IMR-90 (cell line): ENCODE measurements at regions not wholly inside any gene's neighbourhood (a gene's known extent, or its start where the extent isn't known, plus 50 kb on each side); places are given as distances from the start of the nearest gene placed in this dataset.

Experiments
- ATAC-seq: fragments of 200-7000 bp; cut with Tn5 transposase; 2 replicates; pipeline ENCODE4 v1.9.1; 2020; ENCODE audit warnings: low read depth, mild to moderate bottlenecking, moderate library complexity
- BruUV-seq: library from RNA; stranded (reverse); fragments of 400-500 nt; replicated peaks from 2 replicates; lab custom pipeline; 2021; lab: Mats Ljungman, UMichigan
- CTCF ChIA-PET: fragments of 300-600 bp; formaldehyde crosslinking; extraction: SDS; loops from one replicate; lab custom pipeline; 2021; ENCODE audit warnings: antibody characterized with exemption; lab: Yijun Ruan, JAX
- POLR2A ChIA-PET: fragments of 300-600 bp; sonication (Branson Sonifier 250); formaldehyde crosslinking; loops from one replicate; lab custom pipeline; 2022; ENCODE audit warnings: antibody characterized with exemption; ENCODE audit not compliant: unreplicated experiment; lab: Charles Lee
- DNase-seq: peaks from one replicate; pipeline ENCODE4 v3.0.0; 2013
- H2AFZ ChIP-seq: replicated peaks from 2 replicates; pipeline ENCODE3; 2013; ENCODE audit warnings: low read length, mild to moderate bottlenecking; ENCODE audit not compliant: poor library complexity
- H2AK5ac ChIP-seq: 2 replicates; pipeline ENCODE4 v1.6.1; 2013; ENCODE audit warnings: low read depth, low read length, inconsistent platforms
- H2AK9ac ChIP-seq: replicated peaks from 2 replicates; pipeline ENCODE3; 2013; ENCODE audit warnings: mild to moderate bottlenecking, low read depth, low read length, moderate library complexity; ENCODE audit not compliant: poor library complexity
- H2BK120ac ChIP-seq: 2 replicates; pipeline ENCODE4 v1.6.1; 2013; ENCODE audit warnings: low read depth, low read length, inconsistent platforms
- H2BK15ac ChIP-seq: 3 replicates; pipeline ENCODE4 v1.6.1; 2013; ENCODE audit warnings: low read depth, low read length, inconsistent platforms
- H2BK20ac ChIP-seq: 2 replicates; pipeline ENCODE4 v1.6.1; 2013; ENCODE audit warnings: low read depth, mild to moderate bottlenecking, inconsistent platforms, low read length, moderate library complexity
- H2BK5ac ChIP-seq: 2 replicates; pipeline ENCODE4 v1.6.1; 2013; ENCODE audit warnings: mild to moderate bottlenecking, low read depth, low read length, inconsistent platforms; ENCODE audit not compliant: poor library complexity, severe bottlenecking
- H3K14ac ChIP-seq: replicated peaks from 2 replicates; pipeline ENCODE4 v1.6.1; 2013; ENCODE audit warnings: low read depth, low read length, inconsistent platforms
- H3K18ac ChIP-seq: 2 replicates; pipeline ENCODE4 v1.6.1; 2013; ENCODE audit warnings: low read depth, low read length, control low read depth
- H3K23ac ChIP-seq: 2 replicates; pipeline ENCODE4 v1.6.1; 2013; ENCODE audit warnings: low read depth, low read length, inconsistent platforms
- H3K27ac ChIP-seq: 2 replicates; pipeline ENCODE4 v1.5.1; 2013; ENCODE audit warnings: mild to moderate bottlenecking, control low read depth, low read length; ENCODE audit not compliant: insufficient read depth
- H3K27me3 ChIP-seq: 2 replicates; pipeline ENCODE4 v1.6.1; 2013; ENCODE audit warnings: low read length; ENCODE audit not compliant: control insufficient read depth, insufficient read depth
- H3K36me3 ChIP-seq: 2 replicates; pipeline ENCODE4 v1.6.1; 2013; ENCODE audit warnings: low read length, mixed read lengths; ENCODE audit not compliant: control insufficient read depth, insufficient read depth
- H3K4ac ChIP-seq: 2 replicates; pipeline ENCODE4 v1.6.1; 2013; ENCODE audit warnings: low read depth, low read length, inconsistent platforms
- H3K4me1 ChIP-seq: 2 replicates; pipeline ENCODE4 v1.6.1; 2013; ENCODE audit warnings: low read length, mixed read lengths; ENCODE audit not compliant: control insufficient read depth, insufficient read depth
- H3K4me2 ChIP-seq: 2 replicates; pipeline ENCODE4 v1.6.1; 2013; ENCODE audit warnings: low read depth, mild to moderate bottlenecking, control low read depth, low read length, moderate library complexity
- H3K4me3 ChIP-seq: 2 replicates; pipeline ENCODE4 v1.5.1; 2013; ENCODE audit warnings: low read depth, mild to moderate bottlenecking, control low read depth, low read length, moderate library complexity; ENCODE audit not compliant: insufficient read depth
- H3K56ac ChIP-seq: 2 replicates; pipeline ENCODE4 v1.6.1; 2013; ENCODE audit warnings: low read length, inconsistent platforms; ENCODE audit not compliant: insufficient read depth; ENCODE audit errors: extremely low read depth
- H3K79me1 ChIP-seq, 2 experiments: 2 replicates each; pipeline ENCODE4 v1.6.1; 2013; ENCODE audit warnings: low read length in 2 of 2, inconsistent platforms in 1 of 2, low read depth in 1 of 2
- H3K9ac ChIP-seq: 2 replicates; pipeline ENCODE4 v1.6.1; 2013; ENCODE audit warnings: low read depth, low read length, control low read depth
- H3K9me1 ChIP-seq: 2 replicates; pipeline ENCODE4 v1.6.1; 2013; ENCODE audit warnings: low read length, inconsistent platforms; ENCODE audit not compliant: insufficient read depth
- H3K9me3 ChIP-seq: 2 replicates; pipeline ENCODE4 v1.6.1; 2013; ENCODE audit warnings: low read length; ENCODE audit not compliant: control insufficient read depth, insufficient read depth
- H4K20me1 ChIP-seq: 2 replicates; pipeline ENCODE4 v1.6.1; 2013; ENCODE audit warnings: low read length, inconsistent platforms; ENCODE audit not compliant: insufficient read depth
- H4K5ac ChIP-seq: 2 replicates; pipeline ENCODE4 v1.6.1; 2013; ENCODE audit warnings: mild to moderate bottlenecking, low read depth, low read length, control low read depth
- H4K8ac ChIP-seq, 2 experiments: 2 replicates each; pipeline ENCODE4 v1.6.1; 2013; ENCODE audit warnings: low read depth in 2 of 2, low read length in 2 of 2, control low read depth in 1 of 2, inconsistent platforms in 1 of 2
- H4K91ac ChIP-seq: 2 replicates; pipeline ENCODE4 v1.6.1; 2013; ENCODE audit warnings: low read depth, low read length, inconsistent platforms; ENCODE audit not compliant: insufficient read depth
- BHLHE40 ChIP-seq: fragments of 150-350 bp; IDR thresholded peaks from 2 replicates; pipeline ENCODE4 v1.6.1; 2016; ENCODE audit warnings: mild to moderate bottlenecking, low read depth, low read length
- CEBPB ChIP-seq: IDR thresholded peaks from 2 replicates; pipeline ENCODE4 v1.6.1; 2012; ENCODE audit warnings: low read depth, low read length, improper control_type of control experiment
- CHD1 ChIP-seq: IDR thresholded peaks from 2 replicates; pipeline ENCODE4 v1.6.1; 2012; ENCODE audit warnings: low read depth, low read length, improper control_type of control experiment
- FOS ChIP-seq: fragments of 150-350 bp; IDR thresholded peaks from 2 replicates; pipeline ENCODE4 v1.6.1; 2016; ENCODE audit warnings: low read depth, low read length
- MAZ ChIP-seq: IDR thresholded peaks from 2 replicates; pipeline ENCODE4 v1.6.1; 2012; ENCODE audit warnings: low read depth, mild to moderate bottlenecking, low read length, improper control_type of control experiment, moderate library complexity, borderline replicate concordance
- MXI1 ChIP-seq: IDR thresholded peaks from 2 replicates; pipeline ENCODE4 v1.6.1; 2012; ENCODE audit warnings: low read depth, mild to moderate bottlenecking, low read length, moderate library complexity, borderline replicate concordance
- NFE2L2 ChIP-seq: fragments of 150-350 bp; IDR thresholded peaks from 2 replicates; pipeline ENCODE4 v1.6.1; 2016; ENCODE audit warnings: low read depth, mild to moderate bottlenecking, low read length
- POLR2A ChIP-seq: IDR thresholded peaks from 2 replicates; pipeline ENCODE4 v1.6.1; 2012; ENCODE audit warnings: mild to moderate bottlenecking, low read depth, low read length
- RAD21 ChIP-seq: IDR thresholded peaks from 2 replicates; pipeline ENCODE4 v1.6.1; 2012; ENCODE audit warnings: low read length, improper control_type of control experiment
- RCOR1 ChIP-seq: IDR thresholded peaks from 2 replicates; pipeline ENCODE4 v1.6.1; 2012; ENCODE audit warnings: mild to moderate bottlenecking, low read length, improper control_type of control experiment; ENCODE audit not compliant: insufficient replicate concordance
- RFX5 ChIP-seq: IDR thresholded peaks from 2 replicates; pipeline ENCODE4 v1.8.0; 2012; ENCODE audit warnings: low read depth, mild to moderate bottlenecking, low read length, moderate library complexity
- USF2 ChIP-seq: fragments of 150-350 bp; IDR thresholded peaks from 2 replicates; pipeline ENCODE4 v1.6.1; 2017; ENCODE audit warnings: mild to moderate bottlenecking, antibody characterized with exemption, low read length, low read depth
- WGBS, 2 experiments: methylation state at CpG; one replicate each; pipeline versions ENCODE4 v1.1.5 to v1.1.7; 2013; ENCODE audit warnings: missing lambda C conversion rate in 2 of 2; ENCODE audit not compliant: insufficient read length in 1 of 2; ENCODE audit errors: extremely low coverage in 2 of 2; 5-methylcytosine and 5-hydroxymethylcytosine counted together
- dilution Hi-C: fragments of 300-500 bp; cut with HindIII; formaldehyde crosslinking; loops from one replicate; pipeline ENCODE4 v1.14.3; 2018; ENCODE audit warnings: low sequenced_read_pairs; ENCODE audit not compliant: unreplicated experiment
- in situ Hi-C: fragments of 300-500 bp; cut with MboI; formaldehyde crosslinking; loops from 3 replicates; pipeline ENCODE4 v1.14.3; 2019; ENCODE audit warnings: low sequenced_read_pairs, inconsistent platforms, mixed read lengths
- intact Hi-C: fragments of 100-400 bp; cut with micrococcal nuclease; formaldehyde crosslinking; loops from 2 replicates; pipeline ENCODE4 v1.10.0; 2022

GRCh38 chr10:33805831-33806230, 471.4 kb upstream of the NRP1 start (continued):
- no peak for TF ChIP-seq RFX5
- TF ChIP-seq CHD1: no peak
- TF ChIP-seq CEBPB: no peak

- no peak for ATAC-seq
- no TSS peak for BruUV-seq
- no peak overlapping the region for H3K4me2 ChIP-seq
- H3K14ac ChIP-seq: no peak overlapping the region
- peak; percentile 6 for DNase-seq
- H3K4ac ChIP-seq: no peak overlapping the region
- intact Hi-C loops: loop anchor here (10.0 kb wide), 1 partner anchor 470 kb away; the partner anchor contains the start of gene NRP1
- no peak overlapping the region for H3K56ac ChIP-seq
- H3K27me3 ChIP-seq: peaks cover 7% of the 10 kb centered on the region
- no peak overlapping the region for H2BK5ac ChIP-seq
- no peaks in the 10 kb centered on the region for H3K9me3 ChIP-seq
- in situ Hi-C loops: no loop called here
- H2AK9ac ChIP-seq: no peak overlapping the region
- H2AFZ ChIP-seq: no peak overlapping the region
- H2AK5ac ChIP-seq: no peak overlapping the region
- no peak overlapping the region for H4K8ac ChIP-seq
- no peaks in the 10 kb centered on the region for H3K36me3 ChIP-seq
- ChIA-PET CTCF (no interaction called here), POLR2A (no interaction called here)
- no peak overlapping the region for H3K9ac ChIP-seq
- TF ChIP-seq FOS: no peak
- TF ChIP-seq BHLHE40: no peak
- no peak for TF ChIP-seq MAZ
- TF ChIP-seq USF2: no peak
- no peak for TF ChIP-seq MXI1
- no peak for TF ChIP-seq RAD21
- TF ChIP-seq CHD1: no peak
- TF ChIP-seq POLR2A: no peak
- no peak for TF ChIP-seq RCOR1
- no peak for TF ChIP-seq RFX5
- TF ChIP-seq NFE2L2: no peak
- dilution Hi-C loops: no loop called here
- H2BK15ac ChIP-seq: no peak overlapping the region
- 40% methylated on average over 3 of the region's 10 CpGs; no CpG with 5 or more reads in 1 of the 2 experiments for WGBS, 2 experiments
- H2BK120ac ChIP-seq: no peak overlapping the region
- H2BK20ac ChIP-seq: no peak overlapping the region
- H3K18ac ChIP-seq: no peak overlapping the region
- no peak overlapping the region for H3K27ac ChIP-seq
- no peaks in the 10 kb centered on the region for H4K20me1 ChIP-seq
- no peaks in the 10 kb centered on the region for H3K79me1 ChIP-seq
- H3K4me1 ChIP-seq: no peaks in the 10 kb centered on the region
- H4K91ac ChIP-seq: no peak overlapping the region
- no peak overlapping the region for H3K4me3 ChIP-seq
- no peaks in the 10 kb centered on the region for H3K9me1 ChIP-seq
- no peak overlapping the region for H4K5ac ChIP-seq
- H3K23ac ChIP-seq: no peak overlapping the region
Measured at GRCh38 chr10:33804584-33804983, 470.1 kb upstream of the NRP1 start.
